GM12865 (cell line): ENCODE measurements at regions not wholly inside any gene's neighbourhood (a gene's known extent, or its start where the extent isn't known, plus 50 kb on each side); places are given as distances from the start of the nearest gene placed in this dataset.

Experiments used
- DNase-seq: peaks from one replicate; pipeline ENCODE4 v3.0.0; 2010; ENCODE audit warnings: low read depth
- H3K4me3 ChIP-seq: 2 replicates; pipeline ENCODE4 v1.5.1; 2011; ENCODE audit warnings: mild to moderate bottlenecking, low read depth, low read length, control low read depth
- CTCF ChIP-seq: IDR thresholded peaks from 2 replicates; pipeline ENCODE4 v1.5.1; 2011; ENCODE audit warnings: low read length, control low read depth, low read depth, inconsistent platforms; ENCODE audit not compliant: insufficient read depth; ENCODE audit errors: missing control alignments

- DNase-seq: no peak
- no peak overlapping the region for H3K4me3 ChIP-seq
- no peak for TF ChIP-seq CTCF
Measured at GRCh38 chr17:36680701-36681202, 79.4 kb downstream of the MRM1 start.

GRCh38 chr17:36682773-36683172 lies 81.4 kb downstream of the MRM1 start:
- DNase-seq: no peak
- TF ChIP-seq CTCF: no peak
- no peak overlapping the region for H3K4me3 ChIP-seq

GRCh38 chr17:36683387-36683786 lies 82.0 kb downstream of the MRM1 start:
- no peak for DNase-seq
- H3K4me3 ChIP-seq: no peak overlapping the region
- TF ChIP-seq CTCF: no peak

GRCh38 chr17:36684134-36684533 lies 82.8 kb downstream of the MRM1 start:
- no peak for TF ChIP-seq CTCF
- no peak overlapping the region for H3K4me3 ChIP-seq
- DNase-seq: no peak

- no peak for DNase-seq
- TF ChIP-seq CTCF: no peak
- H3K4me3 ChIP-seq: no peak overlapping the region
Measured at GRCh38 chr17:36686123-36686669, 84.8 kb downstream of the MRM1 start.

GRCh38 chr17:36687736-36688135 lies 86.4 kb downstream of the MRM1 start:
- no peak overlapping the region for H3K4me3 ChIP-seq
- DNase-seq: no peak
- no peak for TF ChIP-seq CTCF

- no peak for TF ChIP-seq CTCF
- no peak overlapping the region for H3K4me3 ChIP-seq
- no peak for DNase-seq
Measured at GRCh38 chr17:36689089-36689667, 87.8 kb downstream of the MRM1 start.
